Right kidney (tissue), 1 donor: ENCODE measurements at regions not wholly inside any gene's neighbourhood (a gene's known extent, or its start where the extent isn't known, plus 50 kb on each side); places are given as distances from the start of the nearest gene placed in this dataset.
"Not testable (repeated sequence)": the region's sequence is repeated elsewhere in the genome, so short reads cannot be mapped to it uniquely, and the experiment has no call there.

Experiments used
- DNase-seq: peaks from one replicate; pipeline ENCODE4 v3.0.0-alpha.2; 2016

GRCh38 chr16:26510924-26511323 is 555.8 kb upstream of the C16orf82 start:
- no peak for DNase-seq

GRCh38 chr16:26511463-26511862 is 555.3 kb upstream of the C16orf82 start:
- no peak for DNase-seq

- DNase-seq = no peak
These were observed 545.1 kb upstream of the C16orf82 start for GRCh38 chr16:26521626-26522025.

GRCh38 chr16:26524281-26524680 is 542.4 kb upstream of the C16orf82 start:
- no peak for DNase-seq

GRCh38 chr16:26524846-26525245 is 541.9 kb upstream of the C16orf82 start:
- DNase-seq = no peak

GRCh38 chr16:26525856-26526255 is 540.9 kb upstream of the C16orf82 start:
- DNase-seq = no peak

GRCh38 chr16:26526633-26527032 is 540.1 kb upstream of the C16orf82 start:
- DNase-seq = no peak

- no peak for DNase-seq
These were observed 536.0 kb upstream of the C16orf82 start for GRCh38 chr16:26530584-26531289.

GRCh38 chr16:26531290-26531730 is 535.4 kb upstream of the C16orf82 start:
- DNase-seq = no peak

GRCh38 chr16:26532456-26532855 is 534.3 kb upstream of the C16orf82 start:
- DNase-seq = no peak

- no peak for DNase-seq
These were observed 524.5 kb upstream of the C16orf82 start for GRCh38 chr16:26542198-26542597.

- DNase-seq = no peak
These were observed 520.2 kb upstream of the C16orf82 start for GRCh38 chr16:26546573-26546972.

GRCh38 chr16:26547681-26548080 is 519.0 kb upstream of the C16orf82 start:
- DNase-seq = no peak

- no peak for DNase-seq
These were observed 516.6 kb upstream of the C16orf82 start for GRCh38 chr16:26550111-26550610.

GRCh38 chr16:26554030-26554429 is 512.7 kb upstream of the C16orf82 start:
- no peak for DNase-seq

GRCh38 chr16:26561303-26561702 is 505.4 kb upstream of the C16orf82 start:
- no peak for DNase-seq

- DNase-seq = no peak
These were observed 503.7 kb upstream of the C16orf82 start for GRCh38 chr16:26563018-26563417.

GRCh38 chr16:26567356-26567755 is 499.4 kb upstream of the C16orf82 start:
- DNase-seq = no peak

GRCh38 chr16:26569793-26570192 is 496.9 kb upstream of the C16orf82 start:
- no peak for DNase-seq

- no peak for DNase-seq
These were observed 488.0 kb upstream of the C16orf82 start for GRCh38 chr16:26578748-26579147.

- DNase-seq = no peak
These were observed 482.9 kb upstream of the C16orf82 start for GRCh38 chr16:26583803-26584202.

- DNase-seq = no peak
These were observed 473.0 kb upstream of the C16orf82 start for GRCh38 chr16:26593700-26594099.

- no peak for DNase-seq
These were observed 472.1 kb upstream of the C16orf82 start for GRCh38 chr16:26594666-26595065.

GRCh38 chr16:26595199-26595598 is 471.5 kb upstream of the C16orf82 start:
- DNase-seq = no peak

- not testable (repeated sequence) for DNase-seq
These were observed 470.7 kb upstream of the C16orf82 start for GRCh38 chr16:26596033-26596432.
